ENCODE measurements at regions not wholly inside any gene's neighbourhood (a gene's known extent, or its start where the extent isn't known, plus 50 kb on each side); places are given as distances from the start of the nearest gene placed in this dataset.
"Not testable (repeated sequence)": the region's sequence is repeated elsewhere in the genome, so short reads cannot be mapped to it uniquely, and the experiment has no call there.

- POLR2A ChIA-PET; H3K36me3 ChIP-seq (ENCODE audit: control insufficient read depth in 2 of 2, insufficient read depth in 1 of 2, low read length in 2 of 2); H3K4me1 ChIP-seq (ENCODE audit: control insufficient read depth, insufficient read depth, low read length); H3K9me3 ChIP-seq (ENCODE audit: control insufficient read depth, insufficient read depth, low read depth, low read length); H3K27ac ChIP-seq (ENCODE audit: extremely low read depth, low read depth, low read length); H3K4me3 ChIP-seq (ENCODE audit: low read depth, low read length): not testable (repeated sequence)
- CTCF ChIA-PET = interaction anchor here (1.0 kb wide), 1 partner anchor 10 kb away, joined by 3 read pairs; no protein-coding TSS in a partner anchor
- TF ChIP-seq ZNF366 (tag by site-specific recombination; conservative IDR thresholded peaks at IDR 0.05) = peak; percentile 70; the same call in 1 of the 2 replicates
Observed at GRCh38 chr5:60473027-60473426, 226.9 kb downstream of the DEPDC1B start.

- H3K4me3 ChIP-seq (ENCODE audit: low read depth, low read length) = no peak overlapping the region
- CTCF ChIA-PET = no interaction called here
- TF ChIP-seq ZNF404 (tag by site-specific recombination; IDR thresholded peaks at IDR 0.05) (no peak), ZNF433 (tag by site-specific recombination; IDR thresholded peaks at IDR 0.05; ENCODE audit: low read depth) (no peak), ZNF292 (tag by site-specific recombination; IDR thresholded peaks at IDR 0.05; ENCODE audit: borderline replicate concordance, low read depth) (no peak), ZNF366 (tag by site-specific recombination; conservative IDR thresholded peaks at IDR 0.05) (no peak)
- H3K36me3 ChIP-seq (ENCODE audit: control insufficient read depth in 2 of 2, insufficient read depth in 1 of 2, low read length in 2 of 2) = no peaks in the 10 kb centered on the region
- no peaks in the 10 kb centered on the region for H3K4me1 ChIP-seq (ENCODE audit: control insufficient read depth, insufficient read depth, low read length)
- H3K27ac ChIP-seq (ENCODE audit: extremely low read depth, low read depth, low read length) = no peak overlapping the region
- no peaks in the 10 kb centered on the region for H3K9me3 ChIP-seq (ENCODE audit: control insufficient read depth, insufficient read depth, low read depth, low read length)
- POLR2A ChIA-PET = no interaction called here
Observed at GRCh38 chr5:60470881-60471280, 229.1 kb downstream of the DEPDC1B start.

- CTCF ChIA-PET = interaction anchor here (1.0 kb wide), 1 partner anchor 460 kb away, joined by 4 read pairs; no protein-coding TSS in a partner anchor
- H3K36me3 ChIP-seq (ENCODE audit: control insufficient read depth in 2 of 2, insufficient read depth in 1 of 2, low read length in 2 of 2) = no peaks in the 10 kb centered on the region
- no peak for TF ChIP-seq GLIS1 (tag by site-specific recombination; IDR thresholded peaks at IDR 0.05)
- TF ChIP-seq ZNF555 (tag by site-specific recombination; conservative IDR thresholded peaks at IDR 0.05) = no peak
- no peak for TF ChIP-seq ZNF548 (tag by site-specific recombination; IDR thresholded peaks at IDR 0.05)
- no peak for TF ChIP-seq ZNF645 (tag by site-specific recombination; IDR thresholded peaks at IDR 0.05)
- TF ChIP-seq GLIS2 (tag by site-specific recombination; IDR thresholded peaks at IDR 0.05) = no peak
- TF ChIP-seq ZNF140 (tag by site-specific recombination; IDR thresholded peaks at IDR 0.05) = no peak
- TF ChIP-seq ZNF138 (tag by site-specific recombination; IDR thresholded peaks at IDR 0.05; ENCODE audit: borderline replicate concordance) = no peak
- no peak for TF ChIP-seq ZBTB48 (tag by site-specific recombination; IDR thresholded peaks at IDR 0.05)
- no peak for TF ChIP-seq ZNF544 (tag by site-specific recombination; IDR thresholded peaks at IDR 0.05)
- no peak for TF ChIP-seq ZNF692 (tag by site-specific recombination; IDR thresholded peaks at IDR 0.05)
- TF ChIP-seq ZNF2 (tag by site-specific recombination; IDR thresholded peaks at IDR 0.05) = no peak
- no peak for TF ChIP-seq HOXC10 (CRISPR knock-in tag; IDR thresholded peaks at IDR 0.05)
- no peak for TF ChIP-seq ELK4 (IDR thresholded peaks at IDR 0.05; ENCODE audit: borderline replicate concordance, low read depth, low read length)
- no peak for TF ChIP-seq ZNF24 (tag by site-specific recombination; IDR thresholded peaks at IDR 0.05)
- no peak for TF ChIP-seq ZSCAN16 (tag by site-specific recombination; IDR thresholded peaks at IDR 0.05)
- TF ChIP-seq ZNF596 (tag by site-specific recombination; IDR thresholded peaks at IDR 0.05) = no peak
- no peak for TF ChIP-seq ZNF501 (tag by site-specific recombination; IDR thresholded peaks at IDR 0.05)
- POLR2A ChIA-PET = no interaction called here
- no peaks in the 10 kb centered on the region for H3K4me1 ChIP-seq (ENCODE audit: control insufficient read depth, insufficient read depth, low read length)
- H3K27ac ChIP-seq (ENCODE audit: extremely low read depth, low read depth, low read length) = no peak overlapping the region
- no peak overlapping the region for H3K4me3 ChIP-seq (ENCODE audit: low read depth, low read length)
- no peaks in the 10 kb centered on the region for H3K9me3 ChIP-seq (ENCODE audit: control insufficient read depth, insufficient read depth, low read depth, low read length)
Observed at GRCh38 chr5:60469286-60469685, 230.7 kb downstream of the DEPDC1B start.
